K562 (cell line): ENCODE measurements at regions not wholly inside any gene's neighbourhood (a gene's known extent, or its start where the extent isn't known, plus 50 kb on each side); places are given as distances from the start of the nearest gene placed in this dataset.
"Not testable (repeated sequence)": the region's sequence is repeated elsewhere in the genome, so short reads cannot be mapped to it uniquely, and the experiment has no call there.

Experiments used
- ATAC-seq: fragments of 200-7000 bp; cut with Tn5 transposase; 3 replicates; pipeline ENCODE4 v1.9.1; 2020; ENCODE audit warnings: moderate library complexity
- BruUV-seq: library from RNA; stranded (reverse); fragments of 400-500 nt; replicated peaks from 2 replicates; lab custom pipeline; 2021; lab: Mats Ljungman, UMichigan
- CTCF ChIA-PET: fragments of 300-600 bp; formaldehyde crosslinking; extraction: SDS; loops from one replicate; lab custom pipeline; 2021; ENCODE audit warnings: low intra/inter-chr PET ratio; lab: Yijun Ruan, JAX
- POLR2A ChIA-PET: fragments of 300-600, 350-650 bp; sonication (Branson Sonifier 250); formaldehyde crosslinking; extraction: SDS; loops from one replicate; lab custom pipeline; 2021; ENCODE audit warnings: antibody characterized with exemption, inconsistent platforms; lab: Yijun Ruan, JAX
- DNase-seq, 4 experiments: peaks; one replicate each; pipeline versions ENCODE4 v3.0.0 to v3.0.0-alpha.2; 2011 to 2018; ENCODE audit warnings: low spot score in 3 of 4, mixed read lengths in 3 of 4; ENCODE audit errors: extremely low read depth in 1 of 4
- FAIRE-seq: peaks from 2 replicates; lab custom pipeline; 2011; peaks lifted over from hg19 to GRCh38; lab: Jason Lieb, UNC
- H2AFZ ChIP-seq: 2 replicates; pipeline ENCODE4 v1.6.0; 2011; ENCODE audit warnings: low read depth, low read length, control low read depth, inconsistent platforms
- H3K27ac ChIP-seq: fragments of 200-600 bp; 3 replicates; pipeline ENCODE4 v1.8.0; 2011; ENCODE audit warnings: low read depth, mild to moderate bottlenecking, control low read depth, inconsistent platforms, low read length, moderate library complexity, mixed read lengths; ENCODE audit errors: extremely low read depth
- H3K27me3 ChIP-seq, 2 experiments: fragments of 300-600 bp in 1 of 2; 2 replicates in 1 of 2; 3 replicates in 1 of 2; pipeline versions ENCODE4 v1.6.0 to v1.8.0; 2011; ENCODE audit warnings: inconsistent platforms in 2 of 2, low read length in 2 of 2, mild to moderate bottlenecking in 1 of 2, mixed read lengths in 1 of 2, moderate library complexity in 1 of 2; ENCODE audit not compliant: control insufficient read depth in 2 of 2, insufficient read depth in 2 of 2
- H3K36me3 ChIP-seq: fragments of 300-600 bp; 3 replicates; pipeline ENCODE4 v1.8.0; 2011; ENCODE audit warnings: mild to moderate bottlenecking, low read length, inconsistent platforms; ENCODE audit not compliant: control insufficient read depth, insufficient read depth
- H3K4me1 ChIP-seq, 2 experiments: fragments of 200-600 bp in 1 of 2; replicated peaks in 1 of 2; 2 replicates in 1 of 2; 3 replicates in 1 of 2; pipeline versions ENCODE4 v1.5.1 to v1.8.0; 2011; ENCODE audit warnings: inconsistent platforms in 2 of 2, low read length in 2 of 2, mild to moderate bottlenecking in 1 of 2, mixed read lengths in 1 of 2, moderate library complexity in 1 of 2; ENCODE audit not compliant: control insufficient read depth in 2 of 2, insufficient read depth in 2 of 2
- H3K4me2 ChIP-seq: 2 replicates; pipeline ENCODE4 v1.6.1; 2011; ENCODE audit warnings: low read length, control low read depth, inconsistent platforms, mixed read lengths; ENCODE audit not compliant: insufficient read depth
- H3K4me3 ChIP-seq: fragments of 200-600 bp; sonication (generic), shearing (Covaris generic); 2 replicates; pipeline ENCODE4 v1.5.1; 2016; ENCODE audit warnings: control low read depth, inconsistent platforms
- H3K79me2 ChIP-seq: fragments of 200-600 bp; 3 replicates; pipeline ENCODE4 v1.8.0; 2011; ENCODE audit warnings: low read length, inconsistent platforms; ENCODE audit not compliant: control insufficient read depth, insufficient read depth
- H3K9ac ChIP-seq, 2 experiments: 2 replicates each; pipeline versions ENCODE4 v1.6.0 to v1.6.1; 2011; ENCODE audit warnings: low read depth in 2 of 2, low read length in 2 of 2, control low read depth in 1 of 2, inconsistent platforms in 1 of 2, mild to moderate bottlenecking in 1 of 2, mixed read lengths in 1 of 2; ENCODE audit not compliant: insufficient read depth in 1 of 2
- H3K9me1 ChIP-seq: one replicate; pipeline ENCODE4 v1.6.0; 2011; ENCODE audit warnings: inconsistent platforms, mild to moderate bottlenecking, low read length, moderate library complexity; ENCODE audit not compliant: control insufficient read depth, insufficient read depth
- H3K9me3 ChIP-seq: replicated peaks from 2 replicates; pipeline ENCODE4 v1.5.1; 2011; ENCODE audit warnings: low read depth, low read length, inconsistent platforms; ENCODE audit not compliant: control insufficient read depth, insufficient read depth
- H4K20me1 ChIP-seq: replicated peaks from 2 replicates; pipeline ENCODE4 v1.6.1; 2011; ENCODE audit warnings: low read length, inconsistent platforms, mixed read lengths; ENCODE audit not compliant: control insufficient read depth, insufficient read depth
- CSDE1 ChIP-seq, 2 experiments: fragments of 450-650 bp; IDR thresholded peaks; 2 replicates each; pipeline ENCODE4 v1.6.1; 2016; ENCODE audit warnings: mild to moderate bottlenecking in 1 of 2
- ERF ChIP-seq: fragments of 450-650 bp; formaldehyde crosslinking; IDR thresholded peaks from 2 replicates; pipeline ENCODE4 v1.4.0; 2020; ENCODE audit warnings: mild to moderate bottlenecking, mixed read lengths
- KLF13 ChIP-seq: fragments of 450-650 bp; IDR thresholded peaks from 2 replicates; pipeline ENCODE4 v1.6.1; 2016; ENCODE audit warnings: missing genetic modification characterization, low read depth, mild to moderate bottlenecking, missing compliant biosample characterization, moderate library complexity, borderline replicate concordance
- KLF16 ChIP-seq: IDR thresholded peaks from 2 replicates; pipeline ENCODE4 v1.6.1; 2016; ENCODE audit warnings: antibody characterized with exemption
- POLR2G ChIP-seq: fragments of 200-400 bp; formaldehyde crosslinking; IDR thresholded peaks from 2 replicates; pipeline ENCODE4 v1.6.1; 2017; ENCODE audit warnings: low read depth, mild to moderate bottlenecking, antibody characterized with exemption, low read length, moderate library complexity
- RBM15 ChIP-seq: fragments of 200-400 bp; formaldehyde crosslinking; IDR thresholded peaks from 2 replicates; pipeline ENCODE4 v1.6.1; 2018; ENCODE audit warnings: mild to moderate bottlenecking, low read length, moderate library complexity; ENCODE audit not compliant: insufficient read depth
- SMAD4 ChIP-seq: fragments of 250-450 bp; sonication (Bioruptor Pico); conservative IDR thresholded peaks from 2 replicates; pipeline ENCODE4 v1.8.0; 2021; ENCODE audit warnings: inconsistent platforms, mild to moderate bottlenecking, moderate library complexity
- TGIF2 ChIP-seq: sonication (generic); formaldehyde crosslinking; IDR thresholded peaks from 2 replicates; pipeline ENCODE4 v1.8.1; 2022; ENCODE audit warnings: mild to moderate bottlenecking, missing genetic modification reagents, moderate library complexity
- ZNF609 ChIP-seq: sonication (generic); formaldehyde crosslinking; IDR thresholded peaks from 2 replicates; pipeline ENCODE4 v1.8.1; 2023; ENCODE audit warnings: missing genetic modification reagents, mild to moderate bottlenecking, borderline replicate concordance
- WGBS: fragments of 100-300 bp; shearing (Covaris generic); methylation state at CpG from one replicate; pipeline ENCODE4 v1.1.6; 2016; ENCODE audit warnings: low coverage, mixed read lengths; ENCODE audit not compliant: insufficient coverage; ENCODE audit errors: missing lambda C conversion rate; 5-methylcytosine and 5-hydroxymethylcytosine counted together
- in situ Hi-C: fragments of 300-500 bp; cut with MboI; formaldehyde crosslinking; loops from 4 replicates; pipeline ENCODE4 v1.15.0; 2018; ENCODE audit warnings: inconsistent platforms, mixed read lengths
- intact Hi-C: fragments of 100-400 bp; cut with micrococcal nuclease; formaldehyde crosslinking; loops from 2 replicates; pipeline ENCODE4 v1.14.2; 2022
- TF ChIP-seq, protein P1 (sequence below): fragments of 450-650 bp; IDR thresholded peaks from 2 replicates; pipeline ENCODE4 v1.6.1; 2016; ENCODE audit warnings: missing biosample characterization, missing genetic modification characterization

- TF ChIP-seq ZNF609 (no peak), SMAD4 (CRISPR knock-in tag) (no peak), KLF16 (no peak)
- TF ChIP-seq, all 486 proteins: peak for 0
Measured at GRCh38 chr10:90111671-90112070, 410.3 kb downstream of the KIF20B start (continued).

- intact Hi-C loops (no loop called here), in situ Hi-C loops (no loop called here)
- H3K9ac ChIP-seq = no peak overlapping the region
- BruUV-seq = no TSS peak
- CTCF ChIA-PET = no interaction called here
- no peaks in the 10 kb centered on the region for H3K9me3 ChIP-seq
- 0% methylated on average over 1 of the region's 1 CpG for WGBS
- no peaks in the 10 kb centered on the region for H3K4me1 ChIP-seq
- H3K79me2 ChIP-seq = no peaks in the 10 kb centered on the region
- no peaks in the 10 kb centered on the region for H4K20me1 ChIP-seq
- H3K27ac ChIP-seq = no peak overlapping the region
- H3K36me3 ChIP-seq = no peaks in the 10 kb centered on the region
- TF ChIP-seq, protein P1, sequence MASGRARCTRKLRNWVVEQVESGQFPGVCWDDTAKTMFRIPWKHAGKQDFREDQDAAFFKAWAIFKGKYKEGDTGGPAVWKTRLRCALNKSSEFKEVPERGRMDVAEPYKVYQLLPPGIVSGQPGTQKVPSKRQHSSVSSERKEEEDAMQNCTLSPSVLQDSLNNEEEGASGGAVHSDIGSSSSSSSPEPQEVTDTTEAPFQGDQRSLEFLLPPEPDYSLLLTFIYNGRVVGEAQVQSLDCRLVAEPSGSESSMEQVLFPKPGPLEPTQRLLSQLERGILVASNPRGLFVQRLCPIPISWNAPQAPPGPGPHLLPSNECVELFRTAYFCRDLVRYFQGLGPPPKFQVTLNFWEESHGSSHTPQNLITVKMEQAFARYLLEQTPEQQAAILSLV (tag) = no peak
- TF ChIP-seq POLR2G = no peak
- TF ChIP-seq RBM15 = no peak
- no peak for TF ChIP-seq KLF13
- TF ChIP-seq ERF = no peak
- no peak for TF ChIP-seq TGIF2 (CRISPR knock-in tag)
- no peak for TF ChIP-seq CSDE1 (IDR thresholded peaks at IDR 0.05)
- FAIRE-seq (no peak), DNase-seq (no peak), ATAC-seq (no peak)
- H2AFZ ChIP-seq = no peak overlapping the region
- no peaks in the 10 kb centered on the region for H3K9me1 ChIP-seq
- POLR2A ChIA-PET = no interaction called here
- H3K27me3 ChIP-seq = no peaks in the 10 kb centered on the region
- H3K4me2 ChIP-seq = no peak overlapping the region
- no peak overlapping the region for H3K4me3 ChIP-seq
Measured at GRCh38 chr10:90112681-90113080, 411.3 kb downstream of the KIF20B start.

DNA sequence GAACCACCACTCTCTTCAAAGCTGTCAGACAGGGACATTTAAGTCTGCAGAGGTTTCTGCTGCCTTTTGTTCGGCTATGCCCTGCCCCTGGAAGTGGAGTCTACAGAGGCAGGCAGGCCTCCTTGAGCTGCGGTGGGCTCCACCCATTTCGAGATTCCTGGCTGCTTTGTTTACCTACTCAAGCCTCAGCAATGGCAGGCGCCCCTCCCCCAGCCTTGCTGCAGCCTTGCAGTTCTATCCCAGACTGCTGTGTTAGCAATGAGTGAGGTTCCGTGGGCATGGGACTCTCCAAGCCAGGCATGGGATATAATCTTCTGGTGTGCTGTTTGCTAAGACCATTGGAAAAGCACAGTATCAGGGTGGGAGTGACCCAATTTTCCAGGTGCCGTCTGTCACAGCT lies 417.2 kb downstream of the KIF20B start:
- H3K79me2 ChIP-seq, H3K9me1 ChIP-seq, H3K27ac ChIP-seq, FAIRE-seq, intact Hi-C loops, H3K4me3 ChIP-seq, CTCF ChIA-PET, H3K9me3 ChIP-seq, H3K27me3 ChIP-seq, POLR2A ChIA-PET, BruUV-seq, DNase-seq, ATAC-seq, in situ Hi-C loops, H3K9ac ChIP-seq, H3K4me2 ChIP-seq, H4K20me1 ChIP-seq, H3K4me1 ChIP-seq, H2AFZ ChIP-seq, H3K36me3 ChIP-seq: not testable (repeated sequence)
- 0% methylated on average over 3 of the region's 6 CpGs for WGBS
